DMS153 treated with DMSO at 0.1 percent for 48 hours (cell line): ENCODE measurements at regions not wholly inside any gene's neighbourhood (a gene's known extent, or its start where the extent isn't known, plus 50 kb on each side); places are given as distances from the start of the nearest gene placed in this dataset.
"Not testable (repeated sequence)": the region's sequence is repeated elsewhere in the genome, so short reads cannot be mapped to it uniquely, and the experiment has no call there.

Experiments used
- DNase-seq: peaks from one replicate; lab custom pipeline; 2025; ENCODE audit not compliant: unreplicated experiment; lab: John Stamatoyannopoulos, UW

GRCh38 chr2:44051593-44052347, 56.0 kb upstream of the LRPPRC start:
- no peak for DNase-seq

- no peak for DNase-seq
Measured at GRCh38 chr2:44052584-44052983, 56.8 kb upstream of the LRPPRC start.

- no peak for DNase-seq
Measured at GRCh38 chr2:44053052-44053451, 57.3 kb upstream of the LRPPRC start.

- no peak for DNase-seq
Measured at GRCh38 chr2:44053456-44053855, 57.7 kb upstream of the LRPPRC start.

GRCh38 chr2:44055229-44055628, 59.4 kb upstream of the LRPPRC start:
- DNase-seq, result no peak

GRCh38 chr2:44055664-44056063, 59.9 kb upstream of the LRPPRC start:
- no peak for DNase-seq

GRCh38 chr2:44056947-44057346, 61.2 kb upstream of the LRPPRC start:
- DNase-seq, result no peak

- DNase-seq, result not testable (repeated sequence)
Measured at GRCh38 chr2:44060286-44060685, 64.5 kb upstream of the LRPPRC start.

- DNase-seq, result no peak
Measured at GRCh38 chr2:44060990-44061389, 65.2 kb upstream of the LRPPRC start.

GRCh38 chr2:44061469-44061868, 65.7 kb upstream of the LRPPRC start:
- DNase-seq, result no peak

- no peak for DNase-seq
Measured at GRCh38 chr2:44061876-44062275, 66.1 kb upstream of the LRPPRC start.

GRCh38 chr2:44063033-44063432, 67.2 kb upstream of the LRPPRC start:
- no peak for DNase-seq

GRCh38 chr2:44064281-44064680, 68.5 kb upstream of the LRPPRC start:
- not testable (repeated sequence) for DNase-seq

GRCh38 chr2:44067012-44067790, 71.4 kb upstream of the LRPPRC start:
- not testable (repeated sequence) for DNase-seq

- DNase-seq, result not testable (repeated sequence)
Measured at GRCh38 chr2:44067791-44068181, 72.0 kb upstream of the LRPPRC start.

- no peak for DNase-seq
Measured at GRCh38 chr2:44071454-44072046, 75.8 kb upstream of the LRPPRC start.

GRCh38 chr2:44073667-44074066, 77.9 kb upstream of the LRPPRC start:
- DNase-seq, result not testable (repeated sequence)

GRCh38 chr2:44074795-44075194, 79.0 kb upstream of the LRPPRC start:
- DNase-seq, result not testable (repeated sequence)

- DNase-seq, result no peak
Measured at GRCh38 chr2:44075541-44075940, 79.8 kb upstream of the LRPPRC start.

- no peak for DNase-seq
Measured at GRCh38 chr2:44077942-44078511, 82.2 kb upstream of the LRPPRC start.

GRCh38 chr2:44079686-44080085, 83.9 kb upstream of the LRPPRC start:
- DNase-seq, result no peak

- no peak for DNase-seq
Measured at GRCh38 chr2:44083054-44083453, 85.6 kb upstream of the PPM1B start.
